ENCODE measurements at regions not wholly inside any gene's neighbourhood (a gene's known extent, or its start where the extent isn't known, plus 50 kb on each side); places are given as distances from the start of the nearest gene placed in this dataset.

DNA sequence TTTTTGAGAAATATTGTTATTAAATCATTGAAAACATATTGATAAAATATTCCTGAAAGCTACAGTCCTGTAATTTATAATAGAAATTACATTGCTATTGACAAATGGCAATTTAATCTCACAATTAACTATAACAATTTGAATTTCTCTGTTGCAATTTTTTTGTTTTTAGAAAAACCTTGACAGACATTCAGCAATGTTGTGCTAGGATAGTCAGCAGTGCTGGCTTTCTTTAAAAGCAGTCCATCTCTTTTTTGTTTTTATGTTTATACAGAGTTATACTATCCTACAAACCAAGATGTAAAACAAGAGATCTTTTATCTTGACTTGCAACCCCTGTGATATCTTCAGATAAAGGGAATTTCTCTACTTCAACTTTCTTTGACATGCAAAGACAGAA lies 93.1 kb downstream of the TUSC7 start:
- DNase-seq = no peak

DNA sequence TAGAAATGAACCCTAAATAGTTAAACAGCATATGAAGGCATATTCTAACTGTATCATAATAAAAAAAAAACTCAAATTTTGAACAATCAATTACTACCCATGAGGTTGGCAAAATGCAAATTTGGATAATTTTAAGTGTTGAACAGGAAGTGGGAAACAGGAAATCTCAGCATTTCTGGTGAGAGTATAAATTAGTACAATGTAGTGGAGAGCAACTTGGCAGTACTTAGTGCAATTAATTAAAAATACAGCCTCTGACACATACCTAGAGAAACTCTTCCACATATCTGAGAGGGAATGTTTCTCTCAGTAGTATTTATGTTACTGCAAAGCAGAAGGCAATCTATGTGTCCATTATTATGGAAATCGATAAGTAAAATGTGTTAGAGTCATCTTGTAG lies 96.8 kb downstream of the TUSC7 start:
- no peak overlapping the region for H3K4ac ChIP-seq (ENCODE audit: low read depth, low read length)
- no peak overlapping the region for H3K4me2 ChIP-seq (ENCODE audit: low read length)
- no peaks in the 10 kb centered on the region for H3K79me2 ChIP-seq (ENCODE audit: control insufficient read depth, insufficient read depth, low read length, poor library complexity)
- DNase-seq = no peak
- no peak overlapping the region for H3K18ac ChIP-seq (ENCODE audit: low read length)
- H3K9ac ChIP-seq (ENCODE audit: low read length) = no peak overlapping the region
- no peak overlapping the region for H2AFZ ChIP-seq (ENCODE audit: insufficient read depth, low read length, poor library complexity)
- no peaks in the 10 kb centered on the region for H3K27me3 ChIP-seq (ENCODE audit: insufficient read depth, low read length)
- H4K12ac ChIP-seq (ENCODE audit: low read depth, low read length) = no peak overlapping the region
- no peak overlapping the region for H2AK5ac ChIP-seq (ENCODE audit: low read length)
- no peaks in the 10 kb centered on the region for H3K79me1 ChIP-seq (ENCODE audit: low read length)
- no peaks in the 10 kb centered on the region for H3K9me3 ChIP-seq (ENCODE audit: insufficient read depth, low read depth, low read length)
- H2BK120ac ChIP-seq (ENCODE audit: insufficient read depth, low read length, poor library complexity) = no peak overlapping the region
- H3K23ac ChIP-seq (ENCODE audit: low read length) = no peak overlapping the region
- no peak overlapping the region for H3K4me3 ChIP-seq (ENCODE audit: low read depth, low read length)
- H2BK5ac ChIP-seq (ENCODE audit: low read depth, low read length, poor library complexity) = no peak overlapping the region
- no peaks in the 10 kb centered on the region for H3K4me1 ChIP-seq (ENCODE audit: control insufficient read depth in 1 of 2, insufficient read depth in 2 of 2, low read length in 2 of 2)
- H4K91ac ChIP-seq (ENCODE audit: low read depth, low read length) = no peak overlapping the region
- no CpG with 5 or more reads among the region's 1 CpG for WGBS (ENCODE audit: extremely low coverage, insufficient coverage, insufficient read length)
- no peak overlapping the region for H3K27ac ChIP-seq (ENCODE audit: low read depth, low read length)
- no peaks in the 10 kb centered on the region for H3K36me3 ChIP-seq (ENCODE audit: control insufficient read depth in 1 of 2, insufficient read depth in 2 of 2, low read length in 2 of 2)
- no peak overlapping the region for H4K8ac ChIP-seq (ENCODE audit: low read depth, low read length)
- no peak overlapping the region for H2BK12ac ChIP-seq (ENCODE audit: low read length)
- H3K14ac ChIP-seq (ENCODE audit: low read length) = no peak overlapping the region

More for the DNA sequence above, 93.1 kb downstream of the TUSC7 start:
- Histone ChIP-seq H3K36me3 (ENCODE audit: control insufficient read depth in 1 of 2, insufficient read depth in 2 of 2, low read length in 2 of 2) (no peaks in the 10 kb centered on the region), H3K27ac (ENCODE audit: low read depth, low read length) (no peak overlapping the region), H2BK12ac (ENCODE audit: low read length) (no peak overlapping the region), H3K23ac (ENCODE audit: low read length) (no peak overlapping the region), H3K4ac (ENCODE audit: low read depth, low read length) (no peak overlapping the region), H3K9ac (ENCODE audit: low read length) (no peak overlapping the region), H3K4me3 (ENCODE audit: low read depth, low read length) (no peak overlapping the region), H2AK5ac (ENCODE audit: low read length) (no peak overlapping the region), H3K27me3 (ENCODE audit: insufficient read depth, low read length) (no peaks in the 10 kb centered on the region), H2AFZ (ENCODE audit: insufficient read depth, low read length, poor library complexity) (no peak overlapping the region), H3K79me2 (ENCODE audit: control insufficient read depth, insufficient read depth, low read length, poor library complexity) (no peaks in the 10 kb centered on the region), H3K79me1 (ENCODE audit: low read length) (no peaks in the 10 kb centered on the region), H2BK5ac (ENCODE audit: low read depth, low read length, poor library complexity) (no peak overlapping the region), H3K9me3 (ENCODE audit: insufficient read depth, low read depth, low read length) (no peaks in the 10 kb centered on the region), H4K12ac (ENCODE audit: low read depth, low read length) (no peak overlapping the region), H3K18ac (ENCODE audit: low read length) (no peak overlapping the region), H3K4me2 (ENCODE audit: low read length) (no peak overlapping the region), H2BK120ac (ENCODE audit: insufficient read depth, low read length, poor library complexity) (no peak overlapping the region), H4K91ac (ENCODE audit: low read depth, low read length) (no peak overlapping the region), H3K14ac (ENCODE audit: low read length) (no peak overlapping the region), H4K8ac (ENCODE audit: low read depth, low read length) (no peak overlapping the region), H3K4me1 (ENCODE audit: control insufficient read depth in 1 of 2, insufficient read depth in 2 of 2, low read length in 2 of 2) (no peaks in the 10 kb centered on the region)

DNA sequence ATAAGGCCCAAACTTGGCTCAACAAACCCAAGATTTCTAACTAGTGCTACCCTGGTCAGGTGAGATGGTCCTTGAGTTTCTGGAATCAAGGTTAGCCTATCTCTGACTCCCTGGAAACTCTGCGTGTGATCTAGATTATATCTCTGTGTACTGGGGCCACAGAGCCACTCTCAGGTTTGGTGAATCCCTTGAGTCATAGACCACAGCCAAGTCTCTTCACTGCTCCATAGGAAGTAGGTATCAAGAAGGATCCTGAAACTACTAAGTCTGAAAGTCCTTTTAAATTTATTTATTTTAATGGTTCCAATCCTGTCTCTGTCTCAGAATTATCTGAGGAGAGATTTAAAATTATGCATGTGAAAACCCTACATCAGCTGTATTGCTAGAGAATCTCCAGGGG lies 99.1 kb downstream of the TUSC7 start:
- Histone ChIP-seq H3K36me3 (ENCODE audit: control insufficient read depth in 1 of 2, insufficient read depth in 2 of 2, low read length in 2 of 2) (no peaks in the 10 kb centered on the region), H2BK120ac (ENCODE audit: insufficient read depth, low read length, poor library complexity) (no peak overlapping the region), H4K12ac (ENCODE audit: low read depth, low read length) (no peak overlapping the region), H3K27me3 (ENCODE audit: insufficient read depth, low read length) (no peaks in the 10 kb centered on the region), H3K4me2 (ENCODE audit: low read length) (no peak overlapping the region), H3K18ac (ENCODE audit: low read length) (no peak overlapping the region), H3K4me3 (ENCODE audit: low read depth, low read length) (no peak overlapping the region), H3K9me3 (ENCODE audit: insufficient read depth, low read depth, low read length) (no peaks in the 10 kb centered on the region), H3K4me1 (ENCODE audit: control insufficient read depth in 1 of 2, insufficient read depth in 2 of 2, low read length in 2 of 2) (no peaks in the 10 kb centered on the region), H2AK5ac (ENCODE audit: low read length) (no peak overlapping the region), H3K4ac (ENCODE audit: low read depth, low read length) (no peak overlapping the region), H3K14ac (ENCODE audit: low read length) (no peak overlapping the region), H3K23ac (ENCODE audit: low read length) (no peak overlapping the region), H3K9ac (ENCODE audit: low read length) (no peak overlapping the region), H4K8ac (ENCODE audit: low read depth, low read length) (no peak overlapping the region), H3K79me1 (ENCODE audit: low read length) (no peaks in the 10 kb centered on the region), H2BK12ac (ENCODE audit: low read length) (no peak overlapping the region), H3K79me2 (ENCODE audit: control insufficient read depth, insufficient read depth, low read length, poor library complexity) (no peaks in the 10 kb centered on the region), H2AFZ (ENCODE audit: insufficient read depth, low read length, poor library complexity) (no peak overlapping the region), H4K91ac (ENCODE audit: low read depth, low read length) (no peak overlapping the region), H2BK5ac (ENCODE audit: low read depth, low read length, poor library complexity) (no peak overlapping the region), H3K27ac (ENCODE audit: low read depth, low read length) (no peak overlapping the region)
- no CpG with 5 or more reads among the region's 1 CpG for WGBS (ENCODE audit: extremely low coverage, insufficient coverage, insufficient read length)
- no peak for DNase-seq

DNA sequence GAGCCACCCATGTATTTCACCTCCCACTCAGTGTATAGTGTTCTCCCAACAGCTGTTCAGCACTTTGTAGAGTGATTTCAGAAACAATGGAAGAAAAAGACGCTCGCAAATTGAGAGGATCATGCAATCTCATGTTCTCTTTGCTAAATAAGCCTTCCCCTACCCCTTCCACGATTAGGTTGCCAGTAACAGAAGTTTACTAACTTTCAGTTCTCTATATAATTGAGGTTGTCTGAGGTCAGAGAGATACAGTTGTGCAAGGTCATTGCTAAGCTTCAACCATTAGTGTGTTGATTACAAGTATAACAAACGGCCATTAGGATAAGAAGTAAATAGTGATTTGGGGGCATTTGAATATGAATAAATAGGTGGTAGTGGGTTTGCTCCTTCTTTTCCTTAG lies 99.6 kb downstream of the TUSC7 start:
- Histone ChIP-seq H2BK5ac (ENCODE audit: low read depth, low read length, poor library complexity) (no peak overlapping the region), H2BK120ac (ENCODE audit: insufficient read depth, low read length, poor library complexity) (no peak overlapping the region), H4K12ac (ENCODE audit: low read depth, low read length) (no peak overlapping the region), H3K79me1 (ENCODE audit: low read length) (no peaks in the 10 kb centered on the region), H2BK12ac (ENCODE audit: low read length) (no peak overlapping the region), H3K9me3 (ENCODE audit: insufficient read depth, low read depth, low read length) (no peaks in the 10 kb centered on the region), H3K9ac (ENCODE audit: low read length) (no peak overlapping the region), H3K4me1 (ENCODE audit: control insufficient read depth in 1 of 2, insufficient read depth in 2 of 2, low read length in 2 of 2) (no peaks in the 10 kb centered on the region), H3K27ac (ENCODE audit: low read depth, low read length) (no peak overlapping the region), H3K36me3 (ENCODE audit: control insufficient read depth in 1 of 2, insufficient read depth in 2 of 2, low read length in 2 of 2) (no peaks in the 10 kb centered on the region), H3K79me2 (ENCODE audit: control insufficient read depth, insufficient read depth, low read length, poor library complexity) (no peaks in the 10 kb centered on the region), H2AFZ (ENCODE audit: insufficient read depth, low read length, poor library complexity) (no peak overlapping the region), H3K27me3 (ENCODE audit: insufficient read depth, low read length) (no peaks in the 10 kb centered on the region), H3K18ac (ENCODE audit: low read length) (no peak overlapping the region), H3K4me3 (ENCODE audit: low read depth, low read length) (no peak overlapping the region), H4K8ac (ENCODE audit: low read depth, low read length) (no peak overlapping the region), H3K23ac (ENCODE audit: low read length) (no peak overlapping the region), H3K4me2 (ENCODE audit: low read length) (no peak overlapping the region), H3K14ac (ENCODE audit: low read length) (no peak overlapping the region), H2AK5ac (ENCODE audit: low read length) (no peak overlapping the region), H3K4ac (ENCODE audit: low read depth, low read length) (no peak overlapping the region), H4K91ac (ENCODE audit: low read depth, low read length) (no peak overlapping the region)
- no CpG with 5 or more reads among the region's 4 CpGs for WGBS (ENCODE audit: extremely low coverage, insufficient coverage, insufficient read length)
- DNase-seq = no peak

All from trophoblast cell (in vitro differentiated cells and primary cell).